Aorta (tissue), 5 donors: ENCODE measurements at regions not wholly inside any gene's neighbourhood (a gene's known extent, or its start where the extent isn't known, plus 50 kb on each side); places are given as distances from the start of the nearest gene placed in this dataset.

ENCODE experiments used
- ATAC-seq: fragments of 200-7000 bp; cut with Tn5 transposase; one replicate; pipeline ENCODE4 v1.9.1; 2022; ENCODE audit warnings: moderate library complexity; ENCODE audit not compliant: low FRiP score
- DNase-seq, 2 donors: peaks; one replicate each; pipeline ENCODE4 v3.0.0-alpha.2; 2020
- H3K27ac ChIP-seq, 2 donors: one replicate each; pipeline ENCODE4 v1.5.1; 2013; ENCODE audit warnings: low read length in 2 of 2, mild to moderate bottlenecking in 2 of 2, moderate library complexity in 2 of 2, control low read depth in 1 of 2, inconsistent platforms in 1 of 2, low read depth in 1 of 2
- H3K27me3 ChIP-seq, 2 donors: one replicate each; pipeline ENCODE4 v1.6.1; 2013; ENCODE audit warnings: control low read depth in 1 of 2, low read length in 1 of 2, mild to moderate bottlenecking in 1 of 2, moderate library complexity in 1 of 2; ENCODE audit not compliant: insufficient read depth in 2 of 2, control insufficient read depth in 1 of 2
- H3K36me3 ChIP-seq, 2 donors: one replicate each; pipeline ENCODE4 v1.6.1; 2013; ENCODE audit warnings: control low read depth in 1 of 2, low read length in 1 of 2, mild to moderate bottlenecking in 1 of 2; ENCODE audit not compliant: insufficient read depth in 2 of 2, control insufficient read depth in 1 of 2
- H3K4me1 ChIP-seq, 2 donors: one replicate each; pipeline ENCODE4 v1.6.1; 2013; ENCODE audit warnings: low read length in 2 of 2, control low read depth in 1 of 2, mild to moderate bottlenecking in 1 of 2, moderate library complexity in 1 of 2; ENCODE audit not compliant: insufficient read depth in 2 of 2, control insufficient read depth in 1 of 2
- H3K4me3 ChIP-seq, 2 donors: one replicate each; pipeline ENCODE4 v1.5.1; 2013; ENCODE audit warnings: low read length in 2 of 2, control low read depth in 1 of 2, mild to moderate bottlenecking in 1 of 2
- H3K9me3 ChIP-seq: one replicate; pipeline ENCODE4 v1.6.1; 2013; ENCODE audit warnings: mild to moderate bottlenecking, low read length; ENCODE audit not compliant: control insufficient read depth
- WGBS, 2 donors: extraction: QIAGEN DNeasy Blood & Tissue Kit; methylation state at CpG; one replicate each; pipeline ENCODE4 v1.1.7; 2013; 5-methylcytosine and 5-hydroxymethylcytosine counted together
- intact Hi-C, 2 donors: fragments of 100-400 bp; cut with DNase I; formaldehyde crosslinking; loops; one replicate each; pipeline versions ENCODE4 v1.14.2 to v1.15.0; 2022
- donor health status: healthy with polysubstance abuse.
- donor health status: Bipolar disorder and iron deficiency.
- donor health status: DM: no; HTN: no; CAD: no.
- donor health status: DM: no; HTN: no; CAD: no.
- donor health status: DM: yes; HTN: yes; CAD: no.

GRCh38 chr10:31619531-31620061 is 300.6 kb downstream of the ZEB1 start:
- peak; percentile 33 for ATAC-seq

GRCh38 chr10:31618541-31619291 is 299.7 kb downstream of the ZEB1 start:
- Histone ChIP-seq H3K4me3 (no peak overlapping the region), H3K4me1 (no peaks in the 10 kb centered on the region), H3K9me3 (no peaks in the 10 kb centered on the region), H3K27me3 (no peaks in the 10 kb centered on the region), H3K27ac (no peak overlapping the region), H3K36me3 (no peaks in the 10 kb centered on the region)
- ATAC-seq (peak; percentile 70), DNase-seq (peak in 1 of 2 donors; percentile 72)
- 44 to 52% methylated on average over 17 of the region's 17 CpGs for WGBS, 2 donors
- intact Hi-C loops: no loop called here

More at GRCh38 chr10:31619531-31620061, 300.6 kb downstream of the ZEB1 start:
- Histone ChIP-seq H3K36me3 (no peaks in the 10 kb centered on the region), H3K9me3 (no peaks in the 10 kb centered on the region), H3K27ac (no peak overlapping the region), H3K4me1 (no peaks in the 10 kb centered on the region), H3K4me3 (no peak overlapping the region), H3K27me3 (no peaks in the 10 kb centered on the region)
- intact Hi-C loops: no loop called here
- no peak for DNase-seq
- WGBS, 2 donors: 66 to 73% methylated on average over 8 of the region's 8 CpGs

- Histone ChIP-seq H3K27me3 (no peaks in the 10 kb centered on the region), H3K27ac (no peak overlapping the region), H3K4me1 (no peaks in the 10 kb centered on the region), H3K4me3 (no peak overlapping the region), H3K9me3 (no peaks in the 10 kb centered on the region), H3K36me3 (no peaks in the 10 kb centered on the region)
- no peak for DNase-seq
- ATAC-seq: no peak
- intact Hi-C loops: no loop called here
- WGBS, 2 donors: 100% methylated on average over 1 to 2 of the region's 2 CpGs
These were observed 298.7 kb downstream of the ZEB1 start for GRCh38 chr10:31617757-31618156.

- ATAC-seq: no peak
- intact Hi-C loops: no loop called here
- 95% methylated on average over 2 of the region's 2 CpGs for WGBS, 2 donors
These were observed 298.1 kb downstream of the ZEB1 start for GRCh38 chr10:31617133-31617532.

GRCh38 chr10:31615129-31615528 is 296.1 kb downstream of the ZEB1 start:
- no peak overlapping the region for H3K27ac ChIP-seq
- H3K36me3 ChIP-seq: no peaks in the 10 kb centered on the region
- no peaks in the 10 kb centered on the region for H3K27me3 ChIP-seq
- H3K4me1 ChIP-seq: no peaks in the 10 kb centered on the region
- no peak for ATAC-seq
- no peaks in the 10 kb centered on the region for H3K9me3 ChIP-seq
- intact Hi-C loops: no loop called here
- no peak overlapping the region for H3K4me3 ChIP-seq
- DNase-seq: no peak

More at GRCh38 chr10:31617133-31617532, 298.1 kb downstream of the ZEB1 start:
- Histone ChIP-seq H3K4me3 (no peak overlapping the region), H3K9me3 (no peaks in the 10 kb centered on the region), H3K36me3 (no peaks in the 10 kb centered on the region), H3K27ac (no peak overlapping the region), H3K27me3 (no peaks in the 10 kb centered on the region), H3K4me1 (no peaks in the 10 kb centered on the region)
- DNase-seq: no peak

GRCh38 chr10:31614611-31615010 is 295.6 kb downstream of the ZEB1 start:
- Histone ChIP-seq H3K9me3 (no peaks in the 10 kb centered on the region), H3K4me1 (no peaks in the 10 kb centered on the region), H3K27me3 (no peaks in the 10 kb centered on the region), H3K27ac (no peak overlapping the region), H3K36me3 (no peaks in the 10 kb centered on the region), H3K4me3 (no peak overlapping the region)
- intact Hi-C loops: no loop called here
- ATAC-seq (no peak), DNase-seq (no peak)
- 95 to 97% methylated on average over 1 of the region's 1 CpG for WGBS, 2 donors

- WGBS, 2 donors: 62 to 63% methylated on average over 4 of the region's 4 CpGs
- ATAC-seq: no peak
- intact Hi-C loops: no loop called here
- DNase-seq: no peak
- H3K4me3 ChIP-seq: no peak overlapping the region
- no peak overlapping the region for H3K27ac ChIP-seq
- no peaks in the 10 kb centered on the region for H3K27me3 ChIP-seq
- H3K4me1 ChIP-seq: no peaks in the 10 kb centered on the region
- H3K9me3 ChIP-seq: no peaks in the 10 kb centered on the region
- H3K36me3 ChIP-seq: no peaks in the 10 kb centered on the region
These were observed 293.1 kb downstream of the ZEB1 start for GRCh38 chr10:31612082-31612481.

- intact Hi-C loops: no loop called here
These were observed 292.1 kb downstream of the ZEB1 start for GRCh38 chr10:31611161-31611560.

GRCh38 chr10:31607481-31607880 is 288.5 kb downstream of the ZEB1 start:
- Histone ChIP-seq H3K9me3 (no peaks in the 10 kb centered on the region), H3K36me3 (no peaks in the 10 kb centered on the region), H3K27ac (no peak overlapping the region), H3K4me1 (no peaks in the 10 kb centered on the region), H3K4me3 (no peak overlapping the region), H3K27me3 (no peaks in the 10 kb centered on the region)
- intact Hi-C loops: loop anchor here (10.0 kb wide), 2 partner anchors 293 to 823 kb away; partner anchors contain the start of gene ZEB1 (in 1 of the 2)
- no peak for DNase-seq
- WGBS, 2 donors: 84 to 89% methylated on average over 3 of the region's 3 CpGs
- no peak for ATAC-seq

More at GRCh38 chr10:31611161-31611560, 292.1 kb downstream of the ZEB1 start:
- no peak overlapping the region for H3K4me3 ChIP-seq
- H3K36me3 ChIP-seq: no peaks in the 10 kb centered on the region
- WGBS, 2 donors: 91 to 92% methylated on average over 7 of the region's 7 CpGs
- no peaks in the 10 kb centered on the region for H3K4me1 ChIP-seq
- ATAC-seq (no peak), DNase-seq (no peak)
- no peaks in the 10 kb centered on the region for H3K27me3 ChIP-seq
- no peaks in the 10 kb centered on the region for H3K9me3 ChIP-seq
- no peak overlapping the region for H3K27ac ChIP-seq
